ENCODE measurements at regions not wholly inside any gene's neighbourhood (a gene's known extent, or its start where the extent isn't known, plus 50 kb on each side); places are given as distances from the start of the nearest gene placed in this dataset.
A peak's percentile ranks its signal among the peaks of the same experiment; 100 is the strongest.

GRCh38 chr11:27861706-27862430 is 161.6 kb upstream of the BDNF start:
- Histone ChIP-seq H3K4me3 (ENCODE audit: low read length) (no peak overlapping the region), H3K9me3 (ENCODE audit: control insufficient read depth in 2 of 3, low read length in 3 of 3) (no peaks in the 10 kb centered on the region), H3K27ac (ENCODE audit: low read depth, low read length) (no peak overlapping the region), H3K27me3 (ENCODE audit: control insufficient read depth in 2 of 2, insufficient read depth in 2 of 2, low read length in 2 of 2) (no peaks in the 10 kb centered on the region), H3K4me1 (ENCODE audit: control insufficient read depth in 2 of 2, insufficient read depth in 2 of 2, low read length in 2 of 2) (no peaks in the 10 kb centered on the region), H3K36me3 (ENCODE audit: control insufficient read depth in 2 of 3, insufficient read depth in 3 of 3, low read length in 3 of 3) (no peaks in the 10 kb centered on the region)
- no peak for ATAC-seq
- Mint-ChIP-seq H3K27ac (no peak overlapping the region), H3K9me3 (peaks cover 0 to 6% (median 0%) of the 10 kb centered on the region in 11 donors), H3K4me3 (no peak overlapping the region), H3K36me3 (no peaks in the 10 kb centered on the region), H3K27me3 (peaks cover 0 to 5% (median 0%) of the 10 kb centered on the region in 5 donors), H3K4me1 (no peaks in the 10 kb centered on the region)
- POLR2A ChIA-PET = no interaction called here
- CTCF ChIA-PET = no interaction called here
- DNase-seq = no peak
- intact Hi-C loops (cut with micrococcal nuclease) = no loop called here

- no peaks in the 10 kb centered on the region for H3K9me3 ChIP-seq (ENCODE audit: control insufficient read depth in 2 of 3, low read length in 3 of 3)
- no peak overlapping the region for H3K27ac Mint-ChIP-seq
- H3K27ac ChIP-seq (ENCODE audit: low read depth, low read length) = no peak overlapping the region
- intact Hi-C loops (cut with micrococcal nuclease) = no loop called here
- ATAC-seq = no peak
- H3K27me3 Mint-ChIP-seq = peaks cover 0 to 10% (median 0%) of the 10 kb centered on the region in 5 donors
- POLR2A ChIA-PET = no interaction called here
- H3K36me3 Mint-ChIP-seq = no peaks in the 10 kb centered on the region
- no peak overlapping the region for H3K4me3 Mint-ChIP-seq
- H3K4me1 ChIP-seq (ENCODE audit: control insufficient read depth in 2 of 2, insufficient read depth in 2 of 2, low read length in 2 of 2) = no peaks in the 10 kb centered on the region
- H3K4me3 ChIP-seq (ENCODE audit: low read length) = no peak overlapping the region
- CTCF ChIA-PET = no interaction called here
- no peaks in the 10 kb centered on the region for H3K36me3 ChIP-seq (ENCODE audit: control insufficient read depth in 2 of 3, insufficient read depth in 3 of 3, low read length in 3 of 3)
- no peaks in the 10 kb centered on the region for H3K27me3 ChIP-seq (ENCODE audit: control insufficient read depth in 2 of 2, insufficient read depth in 2 of 2, low read length in 2 of 2)
- peaks cover 0 to 9% (median 0%) of the 10 kb centered on the region in 11 donors for H3K9me3 Mint-ChIP-seq
- no peak for DNase-seq
- H3K4me1 Mint-ChIP-seq = no peaks in the 10 kb centered on the region
These were observed 160.6 kb upstream of the BDNF start for GRCh38 chr11:27860811-27861210.

GRCh38 chr11:27858866-27859265 is 158.6 kb upstream of the BDNF start:
- DNase-seq (no peak), ATAC-seq (no peak)
- H3K27ac ChIP-seq (ENCODE audit: low read depth, low read length) = no peak overlapping the region
- ChIA-PET CTCF (no interaction called here), POLR2A (no interaction called here)
- Mint-ChIP-seq H3K4me1 (no peaks in the 10 kb centered on the region), H3K4me3 (no peak overlapping the region), H3K27me3 (peaks cover 0 to 12% (median 0%) of the 10 kb centered on the region in 5 donors), H3K9me3 (peaks cover 0 to 7% (median 0%) of the 10 kb centered on the region in 11 donors), H3K36me3 (no peaks in the 10 kb centered on the region), H3K27ac (no peak overlapping the region)
- no peaks in the 10 kb centered on the region for H3K9me3 ChIP-seq (ENCODE audit: control insufficient read depth in 2 of 3, low read length in 3 of 3)
- H3K4me1 ChIP-seq (ENCODE audit: control insufficient read depth in 2 of 2, insufficient read depth in 2 of 2, low read length in 2 of 2) = no peaks in the 10 kb centered on the region
- no peaks in the 10 kb centered on the region for H3K27me3 ChIP-seq (ENCODE audit: control insufficient read depth in 2 of 2, insufficient read depth in 2 of 2, low read length in 2 of 2)
- H3K4me3 ChIP-seq (ENCODE audit: low read length) = no peak overlapping the region
- H3K36me3 ChIP-seq (ENCODE audit: control insufficient read depth in 2 of 3, insufficient read depth in 3 of 3, low read length in 3 of 3) = no peaks in the 10 kb centered on the region
- intact Hi-C loops (cut with micrococcal nuclease) = no loop called here

- H3K4me1 ChIP-seq (ENCODE audit: control insufficient read depth in 2 of 2, insufficient read depth in 2 of 2, low read length in 2 of 2) = no peaks in the 10 kb centered on the region
- CTCF ChIA-PET = no interaction called here
These were observed 157.3 kb upstream of the BDNF start for GRCh38 chr11:27857588-27857987.

GRCh38 chr11:27857014-27857413 is 156.8 kb upstream of the BDNF start:
- Histone ChIP-seq H3K27me3 (ENCODE audit: control insufficient read depth in 2 of 2, insufficient read depth in 2 of 2, low read length in 2 of 2) (no peaks in the 10 kb centered on the region), H3K4me3 (ENCODE audit: low read length) (no peak overlapping the region), H3K9me3 (ENCODE audit: control insufficient read depth in 2 of 3, low read length in 3 of 3) (no peaks in the 10 kb centered on the region), H3K27ac (ENCODE audit: low read depth, low read length) (no peak overlapping the region), H3K36me3 (ENCODE audit: control insufficient read depth in 2 of 3, insufficient read depth in 3 of 3, low read length in 3 of 3) (no peaks in the 10 kb centered on the region), H3K4me1 (ENCODE audit: control insufficient read depth in 2 of 2, insufficient read depth in 2 of 2, low read length in 2 of 2) (no peaks in the 10 kb centered on the region)
- H3K4me1 Mint-ChIP-seq = no peaks in the 10 kb centered on the region
- H3K27ac Mint-ChIP-seq = peak overlapping the region in 1 of 9 donors; percentile 5
- ATAC-seq (no peak), DNase-seq (no peak)
- intact Hi-C loops (cut with micrococcal nuclease) = no loop called here
- CTCF ChIA-PET = no interaction called here
- H3K36me3 Mint-ChIP-seq = peaks cover 0 to 2% (median 0%) of the 10 kb centered on the region in 5 donors
- no peak overlapping the region for H3K4me3 Mint-ChIP-seq
- peaks cover 0 to 17% (median 0%) of the 10 kb centered on the region in 5 donors for H3K27me3 Mint-ChIP-seq
- POLR2A ChIA-PET = no interaction called here
- peaks cover 0 to 11% (median 4%) of the 10 kb centered on the region in 11 donors for H3K9me3 Mint-ChIP-seq

More at GRCh38 chr11:27857588-27857987, 157.3 kb upstream of the BDNF start:
- DNase-seq (no peak), ATAC-seq (no peak)
- Histone ChIP-seq H3K27ac (ENCODE audit: low read depth, low read length) (no peak overlapping the region), H3K9me3 (ENCODE audit: control insufficient read depth in 2 of 3, low read length in 3 of 3) (no peaks in the 10 kb centered on the region), H3K4me3 (ENCODE audit: low read length) (no peak overlapping the region), H3K36me3 (ENCODE audit: control insufficient read depth in 2 of 3, insufficient read depth in 3 of 3, low read length in 3 of 3) (no peaks in the 10 kb centered on the region), H3K27me3 (ENCODE audit: control insufficient read depth in 2 of 2, insufficient read depth in 2 of 2, low read length in 2 of 2) (no peaks in the 10 kb centered on the region)
- H3K27ac Mint-ChIP-seq = no peak overlapping the region
- peaks cover 0 to 12% (median 0%) of the 10 kb centered on the region in 5 donors for H3K27me3 Mint-ChIP-seq
- intact Hi-C loops (cut with micrococcal nuclease) = no loop called here
- H3K4me3 Mint-ChIP-seq = no peak overlapping the region
- POLR2A ChIA-PET = no interaction called here
- H3K4me1 Mint-ChIP-seq = no peaks in the 10 kb centered on the region
- no peaks in the 10 kb centered on the region for H3K36me3 Mint-ChIP-seq
- peaks cover 0 to 7% (median 1%) of the 10 kb centered on the region in 11 donors for H3K9me3 Mint-ChIP-seq

- no peak overlapping the region for H3K4me3 Mint-ChIP-seq
- DNase-seq (no peak), ATAC-seq (no peak)
- H3K9me3 ChIP-seq (ENCODE audit: control insufficient read depth in 2 of 3, low read length in 3 of 3) = no peaks in the 10 kb centered on the region
- H3K36me3 Mint-ChIP-seq = peaks cover 0 to 11% (median 0%) of the 10 kb centered on the region in 5 donors
- POLR2A ChIA-PET = no interaction called here
- intact Hi-C loops (cut with micrococcal nuclease) = no loop called here
- H3K4me1 ChIP-seq (ENCODE audit: control insufficient read depth in 2 of 2, insufficient read depth in 2 of 2, low read length in 2 of 2) = no peaks in the 10 kb centered on the region
- H3K4me3 ChIP-seq (ENCODE audit: low read length) = no peak overlapping the region
- H3K27me3 ChIP-seq (ENCODE audit: control insufficient read depth in 2 of 2, insufficient read depth in 2 of 2, low read length in 2 of 2) = no peaks in the 10 kb centered on the region
- peaks cover 0 to 28% (median 5%) of the 10 kb centered on the region in 11 donors for H3K9me3 Mint-ChIP-seq
- H3K36me3 ChIP-seq (ENCODE audit: control insufficient read depth in 2 of 3, insufficient read depth in 3 of 3, low read length in 3 of 3) = no peaks in the 10 kb centered on the region
- CTCF ChIA-PET = no interaction called here
- no peak overlapping the region for H3K27ac ChIP-seq (ENCODE audit: low read depth, low read length)
- H3K4me1 Mint-ChIP-seq = no peaks in the 10 kb centered on the region
- H3K27ac Mint-ChIP-seq = no peak overlapping the region
- peaks cover 0 to 19% (median 16%) of the 10 kb centered on the region in 5 donors for H3K27me3 Mint-ChIP-seq
These were observed 148.2 kb upstream of the BDNF start for GRCh38 chr11:27848423-27848822.

GRCh38 chr11:27847496-27847895 is 147.2 kb upstream of the BDNF start:
- DNase-seq = no peak
- H3K36me3 Mint-ChIP-seq = peaks cover 0 to 11% (median 0%) of the 10 kb centered on the region in 5 donors

More at GRCh38 chr11:27847496-27847895, 147.2 kb upstream of the BDNF start:
- no peak for ATAC-seq
- Histone ChIP-seq H3K36me3 (ENCODE audit: control insufficient read depth in 2 of 3, insufficient read depth in 3 of 3, low read length in 3 of 3) (no peaks in the 10 kb centered on the region), H3K9me3 (ENCODE audit: control insufficient read depth in 2 of 3, low read length in 3 of 3) (no peaks in the 10 kb centered on the region), H3K27me3 (ENCODE audit: control insufficient read depth in 2 of 2, insufficient read depth in 2 of 2, low read length in 2 of 2) (no peaks in the 10 kb centered on the region), H3K4me3 (ENCODE audit: low read length) (no peak overlapping the region), H3K27ac (ENCODE audit: low read depth, low read length) (no peak overlapping the region), H3K4me1 (ENCODE audit: control insufficient read depth in 2 of 2, insufficient read depth in 2 of 2, low read length in 2 of 2) (no peaks in the 10 kb centered on the region)
- Mint-ChIP-seq H3K4me3 (no peak overlapping the region), H3K9me3 (peaks cover 0 to 28% (median 4%) of the 10 kb centered on the region in 11 donors), H3K27me3 (peaks cover 0 to 19% (median 12%) of the 10 kb centered on the region in 5 donors), H3K4me1 (no peaks in the 10 kb centered on the region), H3K27ac (no peak overlapping the region)
- intact Hi-C loops (cut with micrococcal nuclease) = no loop called here
- CTCF ChIA-PET = no interaction called here
- POLR2A ChIA-PET = no interaction called here

All from naive thymus-derived CD4-positive, alpha-beta T cell (primary cell).